ENCODE measurements at regions not wholly inside any gene's neighbourhood (a gene's known extent, or its start where the extent isn't known, plus 50 kb on each side); places are given as distances from the start of the nearest gene placed in this dataset.

GRCh38 chr2:118510807-118511206, 336.6 kb downstream of the EN1 start:
- Histone ChIP-seq H3K27ac (no peak overlapping the region), H3K9me3 (no peaks in the 10 kb centered on the region), H3K4me3 (replicated peaks in 1 of 3) (no peak overlapping the region), H3K36me3 (no peaks in the 10 kb centered on the region), H3K4me1 (no peaks in the 10 kb centered on the region), H3K27me3 (no peaks in the 10 kb centered on the region)
- WGBS, 2 donors, result 76 to 79% methylated on average over 4 of the region's 4 CpGs
- TF ChIP-seq POLR2A (IDR thresholded peaks at IDR 0.05), result no peak
- TF ChIP-seq, protein P1, sequence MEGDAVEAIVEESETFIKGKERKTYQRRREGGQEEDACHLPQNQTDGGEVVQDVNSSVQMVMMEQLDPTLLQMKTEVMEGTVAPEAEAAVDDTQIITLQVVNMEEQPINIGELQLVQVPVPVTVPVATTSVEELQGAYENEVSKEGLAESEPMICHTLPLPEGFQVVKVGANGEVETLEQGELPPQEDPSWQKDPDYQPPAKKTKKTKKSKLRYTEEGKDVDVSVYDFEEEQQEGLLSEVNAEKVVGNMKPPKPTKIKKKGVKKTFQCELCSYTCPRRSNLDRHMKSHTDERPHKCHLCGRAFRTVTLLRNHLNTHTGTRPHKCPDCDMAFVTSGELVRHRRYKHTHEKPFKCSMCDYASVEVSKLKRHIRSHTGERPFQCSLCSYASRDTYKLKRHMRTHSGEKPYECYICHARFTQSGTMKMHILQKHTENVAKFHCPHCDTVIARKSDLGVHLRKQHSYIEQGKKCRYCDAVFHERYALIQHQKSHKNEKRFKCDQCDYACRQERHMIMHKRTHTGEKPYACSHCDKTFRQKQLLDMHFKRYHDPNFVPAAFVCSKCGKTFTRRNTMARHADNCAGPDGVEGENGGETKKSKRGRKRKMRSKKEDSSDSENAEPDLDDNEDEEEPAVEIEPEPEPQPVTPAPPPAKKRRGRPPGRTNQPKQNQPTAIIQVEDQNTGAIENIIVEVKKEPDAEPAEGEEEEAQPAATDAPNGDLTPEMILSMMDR (IDR thresholded peaks at IDR 0.05), result no peak
- intact Hi-C loops (cut with DNase I), result no loop called here
- no peak for DNase-seq

DNA sequence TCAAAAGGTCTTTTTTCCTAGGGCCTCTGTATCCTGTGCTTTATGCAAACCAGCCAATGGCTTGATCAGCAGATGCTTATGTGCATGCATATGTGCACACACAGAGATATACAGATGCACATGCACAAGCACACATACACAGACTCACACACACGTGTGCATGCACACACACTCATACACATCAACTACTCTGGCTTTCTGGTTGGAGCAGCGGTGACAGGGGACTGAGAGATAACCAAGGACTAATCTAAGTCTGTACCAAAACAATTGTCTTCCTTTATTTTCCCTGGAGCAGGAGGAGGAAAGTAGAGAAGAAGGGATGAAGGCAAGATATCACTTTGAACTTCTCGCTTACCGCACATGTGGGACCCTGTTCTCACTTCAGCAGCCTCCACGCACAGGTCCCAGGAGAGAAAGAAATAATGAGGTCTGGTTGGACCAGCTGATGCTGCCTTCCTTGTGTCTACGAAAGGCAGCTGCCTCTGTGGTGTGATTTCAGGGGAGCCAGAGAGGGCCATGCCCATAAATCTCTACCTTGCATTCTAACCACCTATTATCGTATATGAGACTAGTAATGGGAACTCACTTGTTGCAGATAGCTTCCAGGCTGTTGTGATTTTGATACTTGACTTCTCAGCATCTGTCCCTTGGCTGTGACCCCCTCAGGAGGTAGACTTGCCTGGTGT, 338.0 kb downstream of the EN1 start:
- TF ChIP-seq, protein P1 (IDR thresholded peaks at IDR 0.05), result no peak
- no peak for TF ChIP-seq POLR2A (IDR thresholded peaks at IDR 0.05)
- H3K9me3 ChIP-seq, result no peaks in the 10 kb centered on the region
- intact Hi-C loops (cut with DNase I), result no loop called here
- 87 to 90% methylated on average over 7 of the region's 7 CpGs for WGBS, 2 donors
- H3K4me1 ChIP-seq, result no peaks in the 10 kb centered on the region
- no peak overlapping the region for H3K4me3 ChIP-seq (replicated peaks in 1 of 3)
- H3K36me3 ChIP-seq, result no peaks in the 10 kb centered on the region
- H3K27ac ChIP-seq, result no peak overlapping the region
- no peaks in the 10 kb centered on the region for H3K27me3 ChIP-seq
- no peak for DNase-seq

GRCh38 chr2:118508282-118508681, 339.2 kb downstream of the EN1 start:
- TF ChIP-seq POLR2A (IDR thresholded peaks at IDR 0.05), result no peak
- TF ChIP-seq, protein P1 (IDR thresholded peaks at IDR 0.05), result no peak
- H3K27ac ChIP-seq, result no peak overlapping the region
- H3K4me1 ChIP-seq, result no peaks in the 10 kb centered on the region
- H3K4me3 ChIP-seq (replicated peaks in 1 of 3), result no peak overlapping the region
- no peaks in the 10 kb centered on the region for H3K36me3 ChIP-seq
- no peak for DNase-seq
- intact Hi-C loops (cut with DNase I), result no loop called here
- H3K27me3 ChIP-seq, result no peaks in the 10 kb centered on the region
- no peaks in the 10 kb centered on the region for H3K9me3 ChIP-seq

- intact Hi-C loops (cut with DNase I), result no loop called here
- H3K4me3 ChIP-seq (replicated peaks in 1 of 3), result no peak overlapping the region
- H3K27ac ChIP-seq, result no peak overlapping the region
- TF ChIP-seq POLR2A (IDR thresholded peaks at IDR 0.05), result no peak
- TF ChIP-seq, protein P1 (IDR thresholded peaks at IDR 0.05), result no peak
- no peaks in the 10 kb centered on the region for H3K36me3 ChIP-seq
- no peak for DNase-seq
- WGBS, 2 donors, result 77 to 91% methylated on average over 2 of the region's 2 CpGs
- H3K9me3 ChIP-seq, result no peaks in the 10 kb centered on the region
- no peaks in the 10 kb centered on the region for H3K4me1 ChIP-seq
- H3K27me3 ChIP-seq, result no peaks in the 10 kb centered on the region
Observed at GRCh38 chr2:118505436-118505835, 342.0 kb downstream of the EN1 start.

- H3K36me3 ChIP-seq, result no peaks in the 10 kb centered on the region
- intact Hi-C loops (cut with DNase I), result no loop called here
- H3K27ac ChIP-seq, result no peak overlapping the region
- no peaks in the 10 kb centered on the region for H3K27me3 ChIP-seq
- no peaks in the 10 kb centered on the region for H3K4me1 ChIP-seq
- peak; percentile 66 to 73 for DNase-seq
- no peak for TF ChIP-seq POLR2A (IDR thresholded peaks at IDR 0.05)
- TF ChIP-seq, protein P1 (IDR thresholded peaks at IDR 0.05), result no peak
- no peak overlapping the region for H3K4me3 ChIP-seq (replicated peaks in 1 of 3)
- H3K9me3 ChIP-seq, result no peaks in the 10 kb centered on the region
- WGBS, 2 donors, result 38 to 50% methylated on average over 2 of the region's 2 CpGs
Observed at GRCh38 chr2:118502106-118502505, 345.3 kb downstream of the EN1 start.

All from thyroid gland (tissue), 4 donors.